ENCODE measurements at regions not wholly inside any gene's neighbourhood (a gene's known extent, or its start where the extent isn't known, plus 50 kb on each side); places are given as distances from the start of the nearest gene placed in this dataset.

DNA sequence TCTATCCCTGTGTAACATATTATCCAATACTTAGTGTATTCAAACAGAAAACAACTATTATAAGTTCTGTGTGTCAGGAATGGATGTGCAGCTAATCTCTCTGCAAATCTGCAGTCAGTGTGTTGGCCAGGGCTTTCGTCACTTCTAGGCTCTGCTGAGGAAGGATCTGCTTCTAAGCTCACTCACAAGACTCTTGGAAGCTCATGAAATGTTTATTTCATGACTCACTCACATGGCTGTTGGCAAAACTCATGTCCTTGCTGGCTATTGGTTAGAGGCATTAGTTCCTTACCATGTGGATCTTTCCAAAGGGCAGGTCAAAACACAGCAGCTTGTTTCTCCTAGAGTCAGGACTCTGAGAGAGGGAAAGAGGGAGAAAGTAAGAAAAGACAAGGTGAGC is 367.4 kb upstream of the SMARCA2 start:
- Histone ChIP-seq H3K27ac (no peak overlapping the region), H3K27me3 (no peaks in the 10 kb centered on the region), H3K36me3 (no peaks in the 10 kb centered on the region), H3K9me3 (no peaks in the 10 kb centered on the region), H3K4me1 (no peaks in the 10 kb centered on the region), H3K4me3 (no peak overlapping the region)
- DNase-seq (ENCODE audit: low spot score) = no peak
- TF ChIP-seq, protein P1, sequence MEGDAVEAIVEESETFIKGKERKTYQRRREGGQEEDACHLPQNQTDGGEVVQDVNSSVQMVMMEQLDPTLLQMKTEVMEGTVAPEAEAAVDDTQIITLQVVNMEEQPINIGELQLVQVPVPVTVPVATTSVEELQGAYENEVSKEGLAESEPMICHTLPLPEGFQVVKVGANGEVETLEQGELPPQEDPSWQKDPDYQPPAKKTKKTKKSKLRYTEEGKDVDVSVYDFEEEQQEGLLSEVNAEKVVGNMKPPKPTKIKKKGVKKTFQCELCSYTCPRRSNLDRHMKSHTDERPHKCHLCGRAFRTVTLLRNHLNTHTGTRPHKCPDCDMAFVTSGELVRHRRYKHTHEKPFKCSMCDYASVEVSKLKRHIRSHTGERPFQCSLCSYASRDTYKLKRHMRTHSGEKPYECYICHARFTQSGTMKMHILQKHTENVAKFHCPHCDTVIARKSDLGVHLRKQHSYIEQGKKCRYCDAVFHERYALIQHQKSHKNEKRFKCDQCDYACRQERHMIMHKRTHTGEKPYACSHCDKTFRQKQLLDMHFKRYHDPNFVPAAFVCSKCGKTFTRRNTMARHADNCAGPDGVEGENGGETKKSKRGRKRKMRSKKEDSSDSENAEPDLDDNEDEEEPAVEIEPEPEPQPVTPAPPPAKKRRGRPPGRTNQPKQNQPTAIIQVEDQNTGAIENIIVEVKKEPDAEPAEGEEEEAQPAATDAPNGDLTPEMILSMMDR (IDR thresholded peaks at IDR 0.05) = no peak

DNA sequence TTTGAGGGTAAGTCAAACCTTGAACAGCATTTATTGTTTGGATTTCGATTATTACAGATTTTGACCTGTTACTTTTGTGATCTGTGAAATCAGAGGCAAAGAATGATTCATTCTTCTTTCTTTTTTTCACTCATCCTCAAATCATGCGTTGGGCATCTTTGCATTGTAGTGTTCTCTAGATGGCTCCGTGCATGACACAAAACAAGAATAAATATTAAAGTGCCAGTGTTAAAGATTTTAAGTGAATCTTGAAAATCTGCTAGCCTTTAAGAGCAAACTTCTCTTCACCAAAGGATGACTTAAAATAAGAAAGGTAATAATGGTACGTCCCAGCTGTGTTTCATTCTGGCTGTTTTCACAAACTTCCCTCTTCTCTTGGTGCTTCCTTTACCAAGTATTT is 361.9 kb upstream of the SMARCA2 start:
- Histone ChIP-seq H3K4me3 (no peak overlapping the region), H3K9me3 (no peaks in the 10 kb centered on the region), H3K27me3 (no peaks in the 10 kb centered on the region), H3K36me3 (no peaks in the 10 kb centered on the region), H3K27ac (no peak overlapping the region), H3K4me1 (no peaks in the 10 kb centered on the region)
- no peak for DNase-seq (ENCODE audit: low spot score)
- TF ChIP-seq, protein P1 (IDR thresholded peaks at IDR 0.05) = no peak

DNA sequence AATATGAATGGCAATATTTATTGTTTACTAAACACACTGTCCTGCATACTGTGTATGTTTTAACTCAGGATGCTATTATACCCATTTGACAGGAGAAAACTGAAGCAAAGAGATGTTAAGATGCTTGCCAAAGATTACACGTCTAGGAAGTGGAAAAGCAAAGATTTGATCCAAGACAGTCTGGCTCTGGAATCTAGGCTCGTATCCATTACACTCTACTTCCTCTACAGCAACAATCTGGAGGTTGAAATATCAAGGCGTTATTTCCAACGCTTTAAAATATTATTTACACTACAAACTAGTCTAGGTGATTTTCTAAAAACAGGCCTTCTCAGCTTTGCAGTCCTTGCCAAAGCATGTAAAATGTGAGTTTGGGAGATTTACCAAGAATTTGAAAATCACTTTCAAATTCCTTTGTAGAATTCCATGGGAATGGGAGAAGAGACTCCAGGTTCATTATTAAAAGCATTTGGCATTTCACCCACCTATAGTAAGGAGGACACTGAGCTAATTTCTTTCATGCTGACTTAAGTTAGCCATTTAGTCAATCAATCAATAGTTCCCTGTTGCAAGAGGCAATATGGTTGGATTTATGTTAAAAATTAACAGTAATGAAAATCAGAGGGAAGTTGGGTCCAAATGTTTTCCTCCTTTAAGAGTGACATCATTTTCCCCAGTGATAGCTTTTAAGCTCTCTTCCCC is 356.3 kb upstream of the SMARCA2 start:
- no peaks in the 10 kb centered on the region for H3K27me3 ChIP-seq
- TF ChIP-seq, protein P1 (IDR thresholded peaks at IDR 0.05) = no peak
- no peaks in the 10 kb centered on the region for H3K36me3 ChIP-seq
- no peaks in the 10 kb centered on the region for H3K9me3 ChIP-seq
- no peak overlapping the region for H3K4me3 ChIP-seq
- H3K27ac ChIP-seq = no peak overlapping the region
- DNase-seq (ENCODE audit: low spot score) = no peak
- no peaks in the 10 kb centered on the region for H3K4me1 ChIP-seq

DNA sequence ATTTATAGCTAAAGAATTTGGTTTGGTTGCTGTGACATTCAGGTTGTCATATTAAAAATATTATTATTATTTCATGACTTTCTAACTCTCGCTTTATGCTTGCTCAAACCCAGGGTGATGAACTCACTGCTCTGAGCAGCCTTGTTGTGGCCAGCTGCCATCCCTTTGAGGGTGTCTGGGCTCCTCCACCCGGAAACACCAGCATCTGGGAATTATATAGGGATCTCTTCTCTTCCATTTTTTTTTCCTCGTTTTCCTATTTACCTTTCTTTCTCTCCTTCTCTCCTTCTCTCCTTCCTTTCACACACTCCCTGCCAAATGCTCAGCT is 355.8 kb upstream of the SMARCA2 start:
- no peak for DNase-seq (ENCODE audit: low spot score)
- TF ChIP-seq, protein P1 (IDR thresholded peaks at IDR 0.05) = no peak
- no peak overlapping the region for H3K4me3 ChIP-seq
- H3K36me3 ChIP-seq = no peaks in the 10 kb centered on the region
- no peaks in the 10 kb centered on the region for H3K9me3 ChIP-seq
- H3K27me3 ChIP-seq = no peaks in the 10 kb centered on the region
- no peak overlapping the region for H3K27ac ChIP-seq
- no peaks in the 10 kb centered on the region for H3K4me1 ChIP-seq

DNA sequence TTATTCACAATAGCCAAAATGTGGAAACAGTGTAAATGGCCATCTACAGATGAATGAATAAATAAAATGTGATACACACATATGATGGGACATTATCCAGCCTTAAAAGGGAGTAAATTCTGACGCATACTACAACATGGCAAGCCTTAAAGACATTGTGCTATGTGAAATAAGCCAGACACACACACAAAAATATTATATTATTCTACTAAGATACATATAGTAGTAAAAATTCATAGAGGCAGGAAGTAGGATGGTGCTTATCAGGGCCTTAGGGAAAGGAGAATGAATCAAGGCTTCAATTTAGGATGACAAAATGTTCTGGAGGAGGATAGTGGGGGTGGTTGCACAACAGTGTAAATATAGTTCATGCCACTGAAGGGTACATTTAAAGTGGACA is 346.7 kb upstream of the SMARCA2 start:
- no peak for DNase-seq (ENCODE audit: low spot score)
- Histone ChIP-seq H3K36me3 (no peaks in the 10 kb centered on the region), H3K27me3 (no peaks in the 10 kb centered on the region), H3K4me1 (no peaks in the 10 kb centered on the region), H3K4me3 (no peak overlapping the region), H3K9me3 (peaks cover 0 to 5% of the 10 kb centered on the region in 2 donors), H3K27ac (no peak overlapping the region)
- TF ChIP-seq, protein P1 (IDR thresholded peaks at IDR 0.05) = no peak

DNA sequence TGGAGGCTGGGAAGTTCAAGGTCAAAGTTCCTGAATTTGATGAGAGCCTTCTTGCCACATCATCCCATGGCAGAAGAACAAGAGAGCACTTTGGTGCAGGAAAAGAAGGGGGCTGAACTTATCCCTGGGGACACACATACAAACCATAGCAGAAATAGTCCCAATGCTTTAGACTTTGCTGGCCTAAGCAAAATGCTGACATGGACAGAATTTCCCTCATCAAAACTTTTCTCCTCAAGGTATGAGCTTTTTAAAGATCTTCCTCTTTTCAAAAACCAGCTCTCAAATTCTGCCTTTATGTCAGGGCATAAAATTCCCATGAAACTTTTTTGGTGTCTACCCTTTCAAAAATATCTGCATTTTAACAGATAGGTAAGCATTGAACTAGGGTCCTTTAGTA is 341.8 kb upstream of the SMARCA2 start:
- Histone ChIP-seq H3K36me3 (no peaks in the 10 kb centered on the region), H3K4me3 (no peak overlapping the region), H3K9me3 (peaks cover 0 to 8% of the 10 kb centered on the region in 2 donors), H3K27ac (no peak overlapping the region), H3K4me1 (no peaks in the 10 kb centered on the region), H3K27me3 (no peaks in the 10 kb centered on the region)
- DNase-seq (ENCODE audit: low spot score) = no peak
- TF ChIP-seq, protein P1 (IDR thresholded peaks at IDR 0.05) = no peak

Data from right atrium auricular region (tissue), 2 donors.